Panc1 (cell line): ENCODE measurements at regions not wholly inside any gene's neighbourhood (a gene's known extent, or its start where the extent isn't known, plus 50 kb on each side); places are given as distances from the start of the nearest gene placed in this dataset.

Experiments used
- ATAC-seq: fragments of 200-7000 bp; cut with Tn5 transposase; 2 replicates; pipeline ENCODE4 v1.9.1; 2020; ENCODE audit warnings: mild to moderate bottlenecking, moderate library complexity
- BruUV-seq: library from RNA; stranded (reverse); fragments of 400-500 nt; replicated peaks from 2 replicates; lab custom pipeline; 2021; lab: Mats Ljungman, UMichigan
- CTCF ChIA-PET: fragments of 300-600 bp; sonication (Branson Sonifier 250); formaldehyde crosslinking; loops from one replicate; lab custom pipeline; 2022; ENCODE audit warnings: antibody characterized with exemption; lab: Charles Lee
- POLR2A ChIA-PET: fragments of 300-600 bp; sonication (Branson Sonifier 250); formaldehyde crosslinking; loops from one replicate; lab custom pipeline; 2022; ENCODE audit warnings: antibody characterized with exemption; lab: Charles Lee
- DNase-seq: peaks from one replicate; pipeline ENCODE4 v3.0.0-alpha.2; 2010; ENCODE audit warnings: low read depth, low spot score
- H3K27ac ChIP-seq: 2 replicates; pipeline ENCODE4 v1.5.1; 2011; ENCODE audit warnings: mild to moderate bottlenecking, low read length, inconsistent platforms
- H3K27me3 ChIP-seq: fragments of 200-500 bp; sonication (Bioruptor generic); 2 replicates; pipeline ENCODE4 v1.6.0; 2014; ENCODE audit warnings: low read length, inconsistent platforms; ENCODE audit not compliant: control insufficient read depth, insufficient read depth
- H3K36me3 ChIP-seq: fragments of 200-500 bp; sonication (Bioruptor generic); 2 replicates; pipeline ENCODE4 v1.5.1; 2014; ENCODE audit warnings: inconsistent platforms, mild to moderate bottlenecking, low read length, moderate library complexity; ENCODE audit not compliant: control insufficient read depth, insufficient read depth
- H3K4me1 ChIP-seq: 2 replicates; pipeline ENCODE4 v1.5.1; 2011; ENCODE audit warnings: inconsistent platforms, mild to moderate bottlenecking, low read length, moderate library complexity; ENCODE audit not compliant: control insufficient read depth, insufficient read depth
- H3K4me3 ChIP-seq, 2 experiments: 2 replicates each; pipeline ENCODE4 v1.5.1; 2011 to 2012; ENCODE audit warnings: low read depth in 2 of 2, low read length in 2 of 2, mild to moderate bottlenecking in 2 of 2, inconsistent platforms in 1 of 2, moderate library complexity in 1 of 2
- H3K9me3 ChIP-seq: fragments of 200-500 bp; sonication (Bioruptor generic); 2 replicates; pipeline ENCODE4 v1.5.1; 2014; ENCODE audit warnings: low read depth, mild to moderate bottlenecking, inconsistent platforms, low read length, moderate library complexity; ENCODE audit not compliant: control insufficient read depth, insufficient read depth
- CTCF ChIP-seq: fragments of 450-650 bp; IDR thresholded peaks from 2 replicates; pipeline ENCODE4 v1.5.1; 2017; ENCODE audit warnings: mild to moderate bottlenecking
- POLR2AphosphoS5 ChIP-seq: IDR thresholded peaks from 2 replicates; pipeline ENCODE4 v1.6.1; 2012; ENCODE audit warnings: mild to moderate bottlenecking, low read depth, low read length, moderate library complexity
- REST ChIP-seq, 2 experiments: IDR thresholded peaks; 2 replicates each; pipeline ENCODE4 v1.6.1; 2011 to 2012; ENCODE audit warnings: low read depth in 2 of 2, control low read depth in 1 of 2, low read length in 1 of 2, mild to moderate bottlenecking in 1 of 2, moderate library complexity in 1 of 2; ENCODE audit not compliant: insufficient read depth in 1 of 2
- SIN3A ChIP-seq: IDR thresholded peaks from 2 replicates; pipeline ENCODE4 v1.6.1; 2012; ENCODE audit warnings: low read depth, mild to moderate bottlenecking, low read length, moderate library complexity, borderline replicate concordance; ENCODE audit not compliant: insufficient read depth
- TCF7L2 ChIP-seq: IDR thresholded peaks from 2 replicates; pipeline ENCODE4 v1.6.1; 2011; ENCODE audit warnings: mild to moderate bottlenecking, low read depth, low read length, inconsistent platforms
- in situ Hi-C: cut with HindIII; loops from 2 replicates; pipeline ENCODE4 v1.10.0; 2016; ENCODE audit warnings: low sequenced_read_pairs, low pct_unique_long_range_greater_than_20kb
- intact Hi-C: fragments of 100-400 bp; cut with micrococcal nuclease; formaldehyde crosslinking; loops from one replicate; pipeline ENCODE4 v1.10.0; 2022; ENCODE audit not compliant: unreplicated experiment

GRCh38 chr10:78604286-78604685, 464.5 kb upstream of the ZMIZ1 start:
- no TSS peak for BruUV-seq
- intact Hi-C loops, result no loop called here
- no peak for TF ChIP-seq CTCF
- TF ChIP-seq POLR2AphosphoS5, result no peak
- POLR2A ChIA-PET, result no interaction called here
- H3K36me3 ChIP-seq, result no peaks in the 10 kb centered on the region
- in situ Hi-C loops, result no loop called here
- no peaks in the 10 kb centered on the region for H3K27me3 ChIP-seq
- H3K4me3 ChIP-seq, result no peak overlapping the region
- CTCF ChIA-PET, result no interaction called here
- 0 out of 2 replicates have a peak, but pooled peaks cover 5% of the 10 kb centered on the region for H3K9me3 ChIP-seq
- ATAC-seq, result no peak
- H3K27ac ChIP-seq, result no peak overlapping the region
- DNase-seq, result no peak
- no peaks in the 10 kb centered on the region for H3K4me1 ChIP-seq

- ATAC-seq, result no peak
- ChIA-PET POLR2A (no interaction called here), CTCF (no interaction called here)
- H3K4me1 ChIP-seq, result no peaks in the 10 kb centered on the region
- no TSS peak for BruUV-seq
- peaks cover 9% of the 10 kb centered on the region; the same call in 1 of the 2 replicates for H3K9me3 ChIP-seq
- in situ Hi-C loops (no loop called here), intact Hi-C loops (no loop called here)
- H3K4me3 ChIP-seq, result no peak overlapping the region
- no peak overlapping the region for H3K27ac ChIP-seq
- no peaks in the 10 kb centered on the region for H3K36me3 ChIP-seq
- no peak for DNase-seq
- no peaks in the 10 kb centered on the region for H3K27me3 ChIP-seq
- TF ChIP-seq SIN3A (no peak), REST (IDR thresholded peaks at IDR 0.05; ENCODE audit: insufficient read depth in 1 of 2, low read depth in 2 of 2, low read length in 1 of 2) (no peak), CTCF (no peak), POLR2AphosphoS5 (no peak), TCF7L2 (no peak)
Observed at GRCh38 chr10:78604721-78605120, 464.0 kb upstream of the ZMIZ1 start.
